Left kidney (tissue), 1 donor: ENCODE measurements at regions not wholly inside any gene's neighbourhood (a gene's known extent, or its start where the extent isn't known, plus 50 kb on each side); places are given as distances from the start of the nearest gene placed in this dataset.
A peak's percentile ranks its signal among the peaks of the same experiment; 100 is the strongest.
"Not testable (repeated sequence)": the region's sequence is repeated elsewhere in the genome, so short reads cannot be mapped to it uniquely, and the experiment has no call there.

Source experiments
- DNase-seq: peaks from one replicate; pipeline ENCODE4 v3.0.0-alpha.2; 2013

DNA sequence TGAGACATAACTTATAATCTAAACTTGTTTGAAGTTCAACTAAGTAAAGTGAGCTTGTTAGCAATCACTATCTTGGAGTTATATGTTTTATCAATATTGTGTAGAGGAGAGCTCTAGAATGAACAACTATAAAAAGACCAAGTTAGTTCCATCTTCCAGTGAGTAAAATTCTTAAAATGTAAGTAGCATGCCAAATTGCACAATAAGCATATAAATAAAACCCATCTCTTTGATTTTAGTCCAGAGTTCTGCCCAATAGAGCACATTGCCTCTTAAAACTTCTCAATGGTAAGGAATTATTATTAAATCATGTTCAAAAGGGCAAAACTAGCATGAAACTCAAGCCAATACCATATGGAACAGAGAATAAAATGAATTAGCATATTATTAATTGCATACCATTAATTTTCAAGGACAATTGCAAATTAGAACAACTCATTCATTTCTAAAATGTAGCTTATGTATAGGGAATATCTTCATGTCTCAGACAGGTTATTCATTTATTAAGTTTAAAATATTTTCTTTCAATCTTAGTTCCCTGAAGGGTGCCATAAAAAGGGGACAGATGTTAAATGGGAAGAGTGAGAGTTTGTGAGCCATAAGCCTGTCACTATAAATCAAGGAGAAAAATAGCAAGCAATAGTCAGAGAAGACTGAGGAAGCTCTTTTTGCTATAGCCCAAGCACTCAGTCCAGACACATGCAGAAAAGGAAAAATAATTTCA is 507.6 kb downstream of the CENPC start:
- no peak for DNase-seq

GRCh38 chr4:67036791-67037190 is 508.5 kb downstream of the CENPC start:
- no peak for DNase-seq

GRCh38 chr4:67035986-67036385 is 509.3 kb downstream of the CENPC start:
- no peak for DNase-seq

GRCh38 chr4:67035501-67035900 is 509.8 kb downstream of the CENPC start:
- no peak for DNase-seq

- no peak for DNase-seq
Measured at GRCh38 chr4:67030636-67031035, 514.7 kb downstream of the CENPC start.

- DNase-seq: no peak
Measured at GRCh38 chr4:67020438-67020797, 524.9 kb downstream of the CENPC start.

GRCh38 chr4:67019686-67020437 is 525.4 kb downstream of the CENPC start:
- peak; percentile 21 for DNase-seq

- DNase-seq: no peak
Measured at GRCh38 chr4:67014592-67014991, 530.7 kb downstream of the CENPC start.

GRCh38 chr4:67006791-67007190 is 538.5 kb downstream of the CENPC start:
- no peak for DNase-seq

DNA sequence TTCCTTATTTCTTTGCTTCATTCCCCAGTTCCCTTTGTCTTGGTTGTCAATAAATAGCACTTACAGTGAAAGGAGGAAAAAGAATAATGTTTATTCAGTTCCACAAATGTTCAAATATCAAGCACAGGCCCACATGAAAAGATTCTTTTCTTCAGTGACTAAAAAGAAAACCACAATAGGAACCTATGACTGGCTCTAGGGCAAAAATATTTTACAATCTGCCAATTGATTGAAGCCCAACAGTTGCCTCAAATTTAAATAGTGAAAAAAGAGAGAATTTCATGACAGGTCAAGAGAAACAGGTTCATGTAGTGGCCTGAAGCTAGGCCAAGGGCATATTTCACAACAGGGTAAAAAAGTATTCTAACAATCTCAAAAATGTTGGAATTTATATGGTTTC is 553.8 kb downstream of the CENPC start:
- no peak for DNase-seq

DNA sequence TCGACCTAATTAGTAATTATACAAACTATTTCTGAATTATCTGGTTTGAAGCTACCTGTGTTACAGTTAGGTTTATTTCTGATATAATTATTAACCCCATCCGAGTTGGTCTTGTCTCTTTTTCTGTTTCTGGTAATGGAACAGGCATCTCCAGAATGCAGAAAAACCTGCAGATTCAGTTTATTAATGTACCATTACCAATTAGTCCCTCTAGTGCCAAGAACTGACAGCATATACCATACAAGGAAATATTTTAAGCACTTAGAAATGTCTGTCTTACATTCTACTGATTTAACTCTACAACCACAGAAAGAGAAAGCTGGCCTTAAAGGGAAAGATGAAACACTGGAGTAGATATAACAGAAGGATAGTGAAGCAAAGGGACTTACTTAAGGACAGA is 570.6 kb downstream of the CENPC start:
- DNase-seq: no peak

DNA sequence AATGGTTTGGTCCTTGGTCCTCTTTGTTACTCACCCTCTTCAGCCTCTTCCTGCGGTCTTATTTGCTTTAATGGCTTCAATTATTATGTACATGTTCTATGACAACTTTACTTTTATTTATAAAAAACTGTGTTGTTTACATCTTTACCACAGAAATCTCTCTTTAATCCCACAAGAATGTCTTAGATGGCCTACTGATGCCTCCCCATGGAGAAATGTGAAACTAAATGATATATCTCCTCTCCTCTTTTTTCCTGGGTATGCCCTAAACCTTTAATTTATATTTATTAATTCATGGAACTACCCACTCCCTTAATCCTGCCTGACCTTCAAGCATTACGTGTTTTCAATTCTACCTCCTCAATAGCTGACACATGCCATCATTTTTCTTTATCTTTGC is 573.2 kb downstream of the CENPC start:
- no peak for DNase-seq

DNA sequence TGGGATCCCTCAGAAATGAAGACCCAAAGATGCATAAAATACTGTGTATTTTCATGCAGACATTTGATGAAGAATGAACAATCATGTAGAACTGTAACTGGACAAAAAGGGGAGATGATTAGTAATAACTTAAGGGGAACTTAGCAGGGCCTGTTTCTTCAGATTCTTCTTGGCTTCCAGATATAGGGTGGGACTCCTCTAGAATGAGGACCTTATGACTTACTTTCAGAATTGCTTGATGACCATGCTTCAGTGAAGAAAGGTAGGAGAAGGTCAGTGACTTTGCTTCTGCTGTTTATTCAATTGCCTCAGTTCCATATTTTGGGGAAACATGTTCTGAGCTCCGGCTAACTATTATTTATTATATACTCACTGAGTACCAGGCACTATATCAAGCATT is 580.8 kb downstream of the CENPC start:
- DNase-seq: no peak

GRCh38 chr4:66963084-66963483 is 582.2 kb downstream of the CENPC start:
- peak; percentile 3 for DNase-seq

GRCh38 chr4:66959207-66959606 is 586.1 kb downstream of the CENPC start:
- no peak for DNase-seq

- DNase-seq: no peak
Measured at GRCh38 chr4:66956852-66957251, 588.5 kb downstream of the CENPC start.

- DNase-seq: no peak
Measured at GRCh38 chr4:66956426-66956825, 588.9 kb downstream of the CENPC start.

DNA sequence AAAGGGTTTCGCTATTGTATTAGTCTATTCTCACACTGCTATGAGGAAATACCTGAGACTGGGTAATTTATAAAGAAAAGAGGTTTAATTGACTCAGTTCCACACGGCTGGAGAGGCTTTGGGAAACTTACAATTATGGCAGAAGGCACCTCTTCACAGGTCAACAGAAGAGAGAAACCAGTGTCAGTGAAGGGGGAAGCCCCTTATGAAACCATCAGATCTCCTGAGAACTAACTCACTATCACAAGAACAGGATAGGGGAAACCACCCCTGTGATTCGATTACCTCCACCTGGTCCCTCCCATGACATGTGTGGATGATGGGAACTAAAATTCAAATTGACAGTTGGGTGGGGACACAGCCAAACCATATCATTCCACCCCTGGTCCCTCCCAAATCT is 589.5 kb downstream of the CENPC start:
- DNase-seq: no peak

GRCh38 chr4:66949419-66949818 is 595.9 kb downstream of the CENPC start:
- DNase-seq: no peak

DNA sequence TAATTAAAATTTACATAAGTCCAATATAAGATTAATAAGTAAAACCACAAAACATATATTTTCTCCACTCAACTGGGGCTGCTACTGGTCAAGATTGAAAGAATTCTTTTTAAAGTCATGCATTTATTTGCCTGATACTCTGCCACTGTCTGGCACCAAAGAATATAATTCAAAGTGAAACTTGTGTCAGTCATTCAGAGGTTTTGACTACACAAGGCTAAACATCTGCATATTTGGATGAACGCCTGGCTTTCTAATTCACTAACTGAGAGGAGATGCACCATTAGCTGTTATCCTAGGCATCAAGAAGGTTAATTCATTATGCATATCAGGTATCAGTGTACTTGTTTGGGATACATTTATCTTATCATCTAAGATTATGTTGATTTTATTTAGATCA is 598.5 kb downstream of the CENPC start:
- DNase-seq: no peak

GRCh38 chr4:66943112-66943511 is 602.2 kb downstream of the CENPC start:
- no peak for DNase-seq

DNA sequence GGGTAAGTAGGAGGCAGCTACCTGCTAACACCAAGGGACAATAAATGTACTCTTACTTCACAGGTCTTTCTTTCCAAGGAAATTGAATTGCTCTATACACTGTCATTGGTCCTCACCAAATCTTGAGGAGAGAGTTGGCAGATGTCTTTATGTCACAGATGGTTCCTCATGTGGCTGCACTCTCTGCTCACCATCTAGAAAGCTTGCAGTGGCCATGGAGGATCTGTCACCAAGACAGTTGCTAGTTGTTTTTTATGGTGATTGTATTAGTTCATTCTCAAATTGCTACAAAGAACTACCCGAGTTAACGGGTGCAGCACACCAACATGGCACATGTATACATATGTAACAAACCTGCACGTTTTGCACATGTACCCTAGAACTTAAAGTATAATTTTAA is 613.3 kb downstream of the CENPC start:
- not testable (repeated sequence) for DNase-seq

DNA sequence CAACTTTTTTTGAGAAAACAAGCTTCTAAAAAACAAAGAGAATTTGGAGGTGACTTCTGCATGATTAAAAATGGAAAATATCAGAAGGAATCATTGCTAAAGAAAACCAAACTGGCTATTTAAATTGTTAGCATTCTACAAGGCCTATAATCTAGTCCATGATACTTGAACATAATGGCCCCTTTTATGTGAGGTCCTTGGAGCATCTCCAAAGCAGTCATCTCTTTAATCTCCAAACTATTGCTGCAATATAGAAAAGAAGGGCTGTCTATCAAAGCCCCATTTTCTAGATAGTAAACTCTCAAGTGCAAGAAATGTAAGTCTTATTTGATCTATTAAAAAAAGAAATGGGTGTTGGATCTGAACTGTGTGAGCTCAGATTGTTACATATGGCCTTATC is 615.1 kb downstream of the CENPC start:
- no peak for DNase-seq

GRCh38 chr4:66929748-66930147 is 615.6 kb downstream of the CENPC start:
- DNase-seq: no peak
